Stomach (tissue), 4 donors: ENCODE measurements at regions not wholly inside any gene's neighbourhood (a gene's known extent, or its start where the extent isn't known, plus 50 kb on each side); places are given as distances from the start of the nearest gene placed in this dataset.

Source experiments
- EP300 ChIP-seq: sonication (generic); formaldehyde crosslinking; IDR thresholded peaks from one replicate; pipeline ENCODE4 v1.6.1; 2017; ENCODE audit warnings: antibody characterized with exemption
- POLR2A ChIP-seq, 4 donors: fragments of 450-650 bp; IDR thresholded peaks; one replicate each; pipeline ENCODE4 v1.6.1; 2016; ENCODE audit warnings: antibody characterized with exemption in 4 of 4, control low read depth in 2 of 4, mild to moderate bottlenecking in 1 of 4, moderate library complexity in 1 of 4
- POLR2AphosphoS5 ChIP-seq, 3 donors: sonication (generic); formaldehyde crosslinking; IDR thresholded peaks; one replicate each; pipeline ENCODE4 v1.6.1; 2016; ENCODE audit warnings: antibody characterized with exemption in 3 of 3
- TF ChIP-seq, protein P1 (sequence below), 7 experiments: fragments of 450-650 bp in 4 of 7; fragments of 200-600 bp in 3 of 7; sonication (generic) in 3 of 7; IDR thresholded peaks; one replicate each; pipeline ENCODE4 v1.5.1; 2016 to 2019; ENCODE audit warnings: antibody characterized with exemption in 7 of 7, control low read depth in 2 of 7, mild to moderate bottlenecking in 1 of 7

DNA sequence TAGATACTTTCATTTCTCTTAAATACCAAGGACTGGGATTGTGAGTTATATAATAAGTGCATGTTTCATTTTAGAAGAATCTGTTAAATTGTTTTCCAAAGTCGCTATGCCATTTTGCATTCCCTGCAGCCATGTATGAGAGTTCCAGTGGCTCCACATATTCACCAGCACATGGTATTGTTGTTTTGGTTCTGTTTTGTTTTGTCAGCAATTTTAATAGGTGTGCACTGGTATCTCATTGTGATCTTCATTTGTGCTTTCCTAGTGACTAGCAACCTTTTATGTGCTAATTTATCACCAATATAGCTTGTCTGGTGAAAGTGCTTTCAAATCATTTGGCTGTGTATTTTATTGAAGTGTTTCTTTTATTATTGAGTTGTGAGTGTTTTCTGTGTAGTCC, 278.9 kb downstream of the ZNF516 start:
- TF ChIP-seq EP300 (no peak), POLR2A (IDR thresholded peaks at IDR 0.05) (no peak), POLR2AphosphoS5 (IDR thresholded peaks at IDR 0.05) (no peak)
- TF ChIP-seq, protein P1, sequence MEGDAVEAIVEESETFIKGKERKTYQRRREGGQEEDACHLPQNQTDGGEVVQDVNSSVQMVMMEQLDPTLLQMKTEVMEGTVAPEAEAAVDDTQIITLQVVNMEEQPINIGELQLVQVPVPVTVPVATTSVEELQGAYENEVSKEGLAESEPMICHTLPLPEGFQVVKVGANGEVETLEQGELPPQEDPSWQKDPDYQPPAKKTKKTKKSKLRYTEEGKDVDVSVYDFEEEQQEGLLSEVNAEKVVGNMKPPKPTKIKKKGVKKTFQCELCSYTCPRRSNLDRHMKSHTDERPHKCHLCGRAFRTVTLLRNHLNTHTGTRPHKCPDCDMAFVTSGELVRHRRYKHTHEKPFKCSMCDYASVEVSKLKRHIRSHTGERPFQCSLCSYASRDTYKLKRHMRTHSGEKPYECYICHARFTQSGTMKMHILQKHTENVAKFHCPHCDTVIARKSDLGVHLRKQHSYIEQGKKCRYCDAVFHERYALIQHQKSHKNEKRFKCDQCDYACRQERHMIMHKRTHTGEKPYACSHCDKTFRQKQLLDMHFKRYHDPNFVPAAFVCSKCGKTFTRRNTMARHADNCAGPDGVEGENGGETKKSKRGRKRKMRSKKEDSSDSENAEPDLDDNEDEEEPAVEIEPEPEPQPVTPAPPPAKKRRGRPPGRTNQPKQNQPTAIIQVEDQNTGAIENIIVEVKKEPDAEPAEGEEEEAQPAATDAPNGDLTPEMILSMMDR (IDR thresholded peaks at IDR 0.05) = no peak
